ENCODE measurements at regions not wholly inside any gene's neighbourhood (a gene's known extent, or its start where the extent isn't known, plus 50 kb on each side); places are given as distances from the start of the nearest gene placed in this dataset.

- TF ChIP-seq EZH2 (IDR thresholded peaks at IDR 0.05; ENCODE audit: borderline replicate concordance) = no peak
- TF ChIP-seq, protein P1, sequence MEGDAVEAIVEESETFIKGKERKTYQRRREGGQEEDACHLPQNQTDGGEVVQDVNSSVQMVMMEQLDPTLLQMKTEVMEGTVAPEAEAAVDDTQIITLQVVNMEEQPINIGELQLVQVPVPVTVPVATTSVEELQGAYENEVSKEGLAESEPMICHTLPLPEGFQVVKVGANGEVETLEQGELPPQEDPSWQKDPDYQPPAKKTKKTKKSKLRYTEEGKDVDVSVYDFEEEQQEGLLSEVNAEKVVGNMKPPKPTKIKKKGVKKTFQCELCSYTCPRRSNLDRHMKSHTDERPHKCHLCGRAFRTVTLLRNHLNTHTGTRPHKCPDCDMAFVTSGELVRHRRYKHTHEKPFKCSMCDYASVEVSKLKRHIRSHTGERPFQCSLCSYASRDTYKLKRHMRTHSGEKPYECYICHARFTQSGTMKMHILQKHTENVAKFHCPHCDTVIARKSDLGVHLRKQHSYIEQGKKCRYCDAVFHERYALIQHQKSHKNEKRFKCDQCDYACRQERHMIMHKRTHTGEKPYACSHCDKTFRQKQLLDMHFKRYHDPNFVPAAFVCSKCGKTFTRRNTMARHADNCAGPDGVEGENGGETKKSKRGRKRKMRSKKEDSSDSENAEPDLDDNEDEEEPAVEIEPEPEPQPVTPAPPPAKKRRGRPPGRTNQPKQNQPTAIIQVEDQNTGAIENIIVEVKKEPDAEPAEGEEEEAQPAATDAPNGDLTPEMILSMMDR (IDR thresholded peaks at IDR 0.05; ENCODE audit: poor library complexity) = no peak
These were observed 109.5 kb upstream of the TEX13C start for GRCh38 chrX:125210146-125210545.

Data from hepatocyte (in vitro differentiated cells).